SK-N-SH treated with all-trans-retinoic acid at 6 μM for 48 hours (cell line): ENCODE measurements at regions not wholly inside any gene's neighbourhood (a gene's known extent, or its start where the extent isn't known, plus 50 kb on each side); places are given as distances from the start of the nearest gene placed in this dataset.

Source experiments
- ATAC-seq: fragments of 200-7000 bp; cut with Tn5 transposase; 3 replicates; pipeline ENCODE4 v1.9.1; 2020; ENCODE audit warnings: mild to moderate bottlenecking, moderate library complexity
- ARNTL ChIP-seq: fragments of 450-650 bp; formaldehyde crosslinking; IDR thresholded peaks from 2 replicates; pipeline ENCODE4 v1.5.0; 2020; ENCODE audit warnings: low read depth, mild to moderate bottlenecking, moderate library complexity, borderline replicate concordance
- ESRRG ChIP-seq: fragments of 250-450 bp; sonication (Bioruptor Pico); IDR thresholded peaks from 2 replicates; pipeline ENCODE4 v1.6.1; 2021; ENCODE audit warnings: mild to moderate bottlenecking
- GLIS3 ChIP-seq: fragments of 250-450 bp; sonication (Bioruptor Pico); IDR thresholded peaks from 2 replicates; pipeline ENCODE4 v1.5.0; 2020; ENCODE audit warnings: mild to moderate bottlenecking, moderate library complexity
- ISL1 ChIP-seq: fragments of 250-450 bp; sonication (Bioruptor Pico); IDR thresholded peaks from 2 replicates; pipeline ENCODE4 v2.1.2; 2022; ENCODE audit warnings: mild to moderate bottlenecking, moderate library complexity
- OSR1 ChIP-seq: fragments of 250-450 bp; sonication (Bioruptor Pico); IDR thresholded peaks from 2 replicates; pipeline ENCODE4 v1.8.0; 2022; ENCODE audit warnings: moderate library complexity, mild to moderate bottlenecking, inconsistent platforms
- PATZ1 ChIP-seq: fragments of 250-450 bp; sonication (Bioruptor Pico); IDR thresholded peaks from 2 replicates; pipeline ENCODE4 v1.8.0; 2020; ENCODE audit warnings: mild to moderate bottlenecking, moderate library complexity, borderline replicate concordance
- PPARA ChIP-seq: fragments of 250-450 bp; sonication (Bioruptor Pico); IDR thresholded peaks from 2 replicates; pipeline ENCODE4 v1.5.0; 2020; ENCODE audit warnings: mild to moderate bottlenecking, borderline replicate concordance
- RARB ChIP-seq: fragments of 250-450 bp; sonication (Bioruptor Pico); IDR thresholded peaks from 2 replicates; pipeline ENCODE4 v1.8.0; 2021; ENCODE audit warnings: mild to moderate bottlenecking, moderate library complexity
- SNAI2 ChIP-seq: fragments of 250-450 bp; sonication (Bioruptor Pico); IDR thresholded peaks from 2 replicates; pipeline ENCODE4 v1.5.0; 2020; ENCODE audit warnings: mild to moderate bottlenecking, moderate library complexity
- TCF4 ChIP-seq: fragments of 250-450 bp; sonication (Bioruptor Pico); IDR thresholded peaks from 2 replicates; pipeline ENCODE4 v1.8.0; 2021; ENCODE audit warnings: mild to moderate bottlenecking, moderate library complexity, borderline replicate concordance
- TOX ChIP-seq: fragments of 250-450 bp; sonication (Bioruptor Pico); IDR thresholded peaks from 2 replicates; pipeline ENCODE4 v1.8.0; 2021; ENCODE audit warnings: mild to moderate bottlenecking, moderate library complexity, borderline replicate concordance
- ZC3H10 ChIP-seq: fragments of 250-450 bp; sonication (Bioruptor Pico); IDR thresholded peaks from 2 replicates; pipeline ENCODE4 v1.5.1; 2021; ENCODE audit warnings: mild to moderate bottlenecking, moderate library complexity
- ZFP3 ChIP-seq: fragments of 250-450 bp; sonication (Bioruptor Pico); IDR thresholded peaks from 2 replicates; pipeline ENCODE4 v1.5.0; 2020; ENCODE audit warnings: mild to moderate bottlenecking, moderate library complexity
- ZFP30 ChIP-seq: fragments of 450-650 bp; formaldehyde crosslinking; IDR thresholded peaks from 2 replicates; pipeline ENCODE4 v1.5.0; 2022; ENCODE audit warnings: mild to moderate bottlenecking, moderate library complexity
- ZNF565 ChIP-seq: fragments of 450-650 bp; formaldehyde crosslinking; conservative IDR thresholded peaks from 2 replicates; pipeline ENCODE4 v1.5.0; 2020; ENCODE audit warnings: low read depth, mild to moderate bottlenecking, moderate library complexity
- ZNF70 ChIP-seq: fragments of 450-650 bp; formaldehyde crosslinking; IDR thresholded peaks from 2 replicates; pipeline ENCODE4 v1.5.0; 2020; ENCODE audit warnings: mild to moderate bottlenecking, moderate library complexity
- ZNF8 ChIP-seq: fragments of 450-650 bp; formaldehyde crosslinking; IDR thresholded peaks from 2 replicates; pipeline ENCODE4 v1.5.0; 2020; ENCODE audit warnings: mild to moderate bottlenecking, moderate library complexity
- TF ChIP-seq, protein P1 (sequence below): fragments of 250-450 bp; sonication (Bioruptor Pico); IDR thresholded peaks from 2 replicates; pipeline ENCODE4 v1.5.1; 2020; ENCODE audit warnings: low read depth, mild to moderate bottlenecking, moderate library complexity
- TF ChIP-seq, protein P2 (sequence below): fragments of 250-450 bp; sonication (Bioruptor Pico); IDR thresholded peaks from 2 replicates; pipeline ENCODE4 v1.5.1; 2021; ENCODE audit warnings: mild to moderate bottlenecking, moderate library complexity
- TF ChIP-seq, protein P3 (sequence below): fragments of 250-450 bp; sonication (Bioruptor Pico); IDR thresholded peaks from 2 replicates; pipeline ENCODE4 v1.5.0; 2020; ENCODE audit warnings: mild to moderate bottlenecking, moderate library complexity

DNA sequence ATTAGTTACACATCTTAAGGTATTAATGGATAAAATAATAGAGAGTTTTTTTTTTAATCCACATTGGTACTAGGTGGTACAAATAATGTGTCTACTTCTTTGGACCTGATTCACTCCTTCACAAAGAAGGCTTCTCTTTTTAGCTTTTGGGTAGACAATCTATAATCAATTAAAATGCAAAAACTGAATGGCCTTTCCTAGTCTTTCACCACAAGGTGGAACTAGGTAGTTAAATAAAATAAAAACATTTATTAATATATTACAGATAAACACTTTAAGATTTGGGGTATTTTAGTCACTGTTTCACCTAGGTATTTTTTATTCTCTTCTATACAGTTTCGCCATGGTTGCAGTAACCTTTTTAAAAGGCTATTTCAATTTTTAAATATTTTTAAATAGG, 68.3 kb upstream of the DST start:
- no peak for TF ChIP-seq PATZ1 (CRISPR knock-in tag)
- TF ChIP-seq ZC3H10 (CRISPR knock-in tag), result no peak
- ATAC-seq, result no peak

GRCh38 chr6:56709650-56710049, 67.0 kb upstream of the DST start:
- TF ChIP-seq GLIS3, result no peak
- TF ChIP-seq ZFP30 (CRISPR knock-in tag), result no peak
- TF ChIP-seq PATZ1 (CRISPR knock-in tag), result no peak
- no peak for TF ChIP-seq ZNF70 (CRISPR knock-in tag)
- no peak for TF ChIP-seq RARB (CRISPR knock-in tag)
- TF ChIP-seq ZC3H10 (CRISPR knock-in tag), result no peak
- no peak for TF ChIP-seq TCF4 (CRISPR knock-in tag)
- TF ChIP-seq SNAI2 (CRISPR knock-in tag), result no peak
- no peak for TF ChIP-seq ESRRG (CRISPR knock-in tag)
- no peak for TF ChIP-seq ARNTL (CRISPR knock-in tag)
- TF ChIP-seq ZNF565 (CRISPR knock-in tag), result no peak
- TF ChIP-seq, protein P1, sequence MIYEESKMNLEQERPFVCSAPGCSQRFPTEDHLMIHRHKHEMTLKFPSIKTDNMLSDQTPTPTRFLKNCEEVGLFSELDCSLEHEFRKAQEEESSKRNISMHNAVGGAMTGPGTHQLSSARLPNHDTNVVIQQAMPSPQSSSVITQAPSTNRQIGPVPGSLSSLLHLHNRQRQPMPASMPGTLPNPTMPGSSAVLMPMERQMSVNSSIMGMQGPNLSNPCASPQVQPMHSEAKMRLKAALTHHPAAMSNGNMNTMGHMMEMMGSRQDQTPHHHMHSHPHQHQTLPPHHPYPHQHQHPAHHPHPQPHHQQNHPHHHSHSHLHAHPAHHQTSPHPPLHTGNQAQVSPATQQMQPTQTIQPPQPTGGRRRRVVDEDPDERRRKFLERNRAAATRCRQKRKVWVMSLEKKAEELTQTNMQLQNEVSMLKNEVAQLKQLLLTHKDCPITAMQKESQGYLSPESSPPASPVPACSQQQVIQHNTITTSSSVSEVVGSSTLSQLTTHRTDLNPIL (CRISPR knock-in tag), result no peak
- no peak for TF ChIP-seq ZNF8 (CRISPR knock-in tag)
- TF ChIP-seq TOX (CRISPR knock-in tag), result no peak
- TF ChIP-seq OSR1, result no peak
- no peak for TF ChIP-seq ZFP3 (CRISPR knock-in tag)
- TF ChIP-seq PPARA (CRISPR knock-in tag), result no peak
- TF ChIP-seq, protein P2, sequence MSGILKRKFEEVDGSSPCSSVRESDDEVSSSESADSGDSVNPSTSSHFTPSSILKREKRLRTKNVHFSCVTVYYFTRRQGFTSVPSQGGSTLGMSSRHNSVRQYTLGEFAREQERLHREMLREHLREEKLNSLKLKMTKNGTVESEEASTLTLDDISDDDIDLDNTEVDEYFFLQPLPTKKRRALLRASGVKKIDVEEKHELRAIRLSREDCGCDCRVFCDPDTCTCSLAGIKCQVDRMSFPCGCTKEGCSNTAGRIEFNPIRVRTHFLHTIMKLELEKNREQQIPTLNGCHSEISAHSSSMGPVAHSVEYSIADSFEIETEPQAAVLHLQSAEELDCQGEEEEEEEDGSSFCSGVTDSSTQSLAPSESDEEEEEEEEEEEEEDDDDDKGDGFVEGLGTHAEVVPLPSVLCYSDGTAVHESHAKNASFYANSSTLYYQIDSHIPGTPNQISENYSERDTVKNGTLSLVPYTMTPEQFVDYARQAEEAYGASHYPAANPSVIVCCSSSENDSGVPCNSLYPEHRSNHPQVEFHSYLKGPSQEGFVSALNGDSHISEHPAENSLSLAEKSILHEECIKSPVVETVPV, result no peak
- ATAC-seq, result no peak

DNA sequence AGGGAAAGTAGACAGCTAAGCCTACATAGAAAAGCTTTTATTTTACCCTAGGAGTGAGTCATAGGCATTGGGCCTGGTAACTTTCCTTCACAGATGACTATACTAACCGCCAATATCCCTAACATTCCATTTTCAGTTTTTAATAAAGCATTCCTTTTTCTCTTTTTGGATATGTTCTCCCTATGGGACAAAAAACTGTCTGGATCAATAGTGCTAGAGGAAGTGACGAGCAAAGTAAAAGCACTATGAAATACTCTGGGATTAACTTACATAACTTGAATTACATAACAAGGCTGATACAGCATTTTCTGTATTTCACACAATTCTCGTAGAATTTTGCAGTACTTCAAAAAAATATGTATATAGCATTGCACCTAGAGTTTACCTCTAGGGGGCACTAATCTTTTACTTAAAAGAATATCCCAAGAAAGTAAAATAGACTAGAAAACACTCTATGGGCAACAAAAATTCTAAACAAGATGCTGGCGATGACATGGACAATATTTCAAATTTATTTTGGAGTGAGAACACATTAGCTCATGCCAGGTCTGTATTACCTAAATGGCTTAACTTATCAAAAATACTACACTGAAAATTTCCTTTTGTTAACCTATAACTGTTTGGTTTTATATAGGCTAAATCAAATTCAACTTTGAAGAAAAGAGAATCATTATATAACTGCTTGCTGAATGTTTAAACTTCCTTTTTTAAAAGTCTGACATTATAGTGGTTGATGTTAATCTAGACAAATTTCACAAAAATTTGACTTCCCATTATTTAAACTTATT, 66.3 kb upstream of the DST start:
- ATAC-seq, result peak; percentile 69
- TF ChIP-seq ISL1 (0 out of 2 replicates have a peak, but pooled peaks have one; percentile 6), SNAI2 (CRISPR knock-in tag) (no peak)

DNA sequence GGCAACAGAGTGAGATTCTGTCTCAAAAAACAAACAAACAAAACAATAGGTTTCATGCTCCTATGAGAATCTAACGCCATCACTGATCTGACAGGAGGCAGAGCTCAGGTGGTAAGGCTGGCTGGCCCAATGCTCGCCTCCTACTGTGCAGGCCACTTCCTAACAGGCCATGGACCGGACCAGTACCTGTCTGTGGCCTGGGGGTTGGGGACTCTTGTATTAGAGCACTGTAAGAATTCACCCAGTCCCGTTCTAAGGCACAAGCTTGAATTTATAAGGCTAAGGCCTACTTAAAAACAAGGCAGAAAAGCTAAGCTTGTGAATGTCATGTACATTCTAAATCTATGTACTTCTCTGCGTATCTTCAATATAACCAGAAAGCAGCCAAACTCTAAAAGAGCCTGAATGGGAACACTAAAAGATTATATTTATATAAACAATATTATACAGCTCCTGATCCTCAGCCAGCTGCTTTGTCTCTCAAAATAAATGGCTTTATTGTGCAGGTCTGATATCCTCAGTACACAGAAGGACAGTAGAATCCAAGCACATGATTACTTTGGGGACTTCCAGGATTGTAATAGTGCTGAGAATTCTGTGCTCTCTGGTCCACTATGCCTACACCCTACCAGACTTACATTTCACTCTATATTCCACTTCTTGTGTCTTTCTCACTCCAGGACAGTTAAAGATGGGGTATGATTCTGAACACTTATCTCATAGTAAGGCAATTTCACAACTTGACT, 64.5 kb upstream of the DST start:
- TF ChIP-seq, protein P3, sequence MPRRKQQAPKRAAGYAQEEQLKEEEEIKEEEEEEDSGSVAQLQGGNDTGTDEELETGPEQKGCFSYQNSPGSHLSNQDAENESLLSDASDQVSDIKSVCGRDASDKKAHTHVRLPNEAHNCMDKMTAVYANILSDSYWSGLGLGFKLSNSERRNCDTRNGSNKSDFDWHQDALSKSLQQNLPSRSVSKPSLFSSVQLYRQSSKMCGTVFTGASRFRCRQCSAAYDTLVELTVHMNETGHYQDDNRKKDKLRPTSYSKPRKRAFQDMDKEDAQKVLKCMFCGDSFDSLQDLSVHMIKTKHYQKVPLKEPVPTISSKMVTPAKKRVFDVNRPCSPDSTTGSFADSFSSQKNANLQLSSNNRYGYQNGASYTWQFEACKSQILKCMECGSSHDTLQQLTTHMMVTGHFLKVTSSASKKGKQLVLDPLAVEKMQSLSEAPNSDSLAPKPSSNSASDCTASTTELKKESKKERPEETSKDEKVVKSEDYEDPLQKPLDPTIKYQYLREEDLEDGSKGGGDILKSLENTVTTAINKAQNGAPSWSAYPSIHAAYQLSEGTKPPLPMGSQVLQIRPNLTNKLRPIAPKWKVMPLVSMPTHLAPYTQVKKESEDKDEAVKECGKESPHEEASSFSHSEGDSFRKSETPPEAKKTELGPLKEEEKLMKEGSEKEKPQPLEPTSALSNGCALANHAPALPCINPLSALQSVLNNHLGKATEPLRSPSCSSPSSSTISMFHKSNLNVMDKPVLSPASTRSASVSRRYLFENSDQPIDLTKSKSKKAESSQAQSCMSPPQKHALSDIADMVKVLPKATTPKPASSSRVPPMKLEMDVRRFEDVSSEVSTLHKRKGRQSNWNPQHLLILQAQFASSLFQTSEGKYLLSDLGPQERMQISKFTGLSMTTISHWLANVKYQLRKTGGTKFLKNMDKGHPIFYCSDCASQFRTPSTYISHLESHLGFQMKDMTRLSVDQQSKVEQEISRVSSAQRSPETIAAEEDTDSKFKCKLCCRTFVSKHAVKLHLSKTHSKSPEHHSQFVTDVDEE (CRISPR knock-in tag), result no peak
- ATAC-seq, result no peak
